Endothelial cell of umbilical vein (primary cell): ENCODE measurements at regions not wholly inside any gene's neighbourhood (a gene's known extent, or its start where the extent isn't known, plus 50 kb on each side); places are given as distances from the start of the nearest gene placed in this dataset.

Experiments
- EZH2 ChIP-seq: IDR thresholded peaks from 2 replicates; pipeline ENCODE4 v1.6.1; 2012; ENCODE audit warnings: borderline replicate concordance, low read depth, mild to moderate bottlenecking, moderate library complexity, low read length, inconsistent platforms; ENCODE audit not compliant: severe bottlenecking
- MYC ChIP-seq: IDR thresholded peaks from one replicate; pipeline ENCODE4 v1.6.1; 2011; ENCODE audit warnings: mild to moderate bottlenecking, low read depth, low read length
- POLR2AphosphoS5 ChIP-seq: IDR thresholded peaks from 2 replicates; pipeline ENCODE4 v1.6.1; 2012; ENCODE audit warnings: low read depth, mild to moderate bottlenecking, control low read depth, low read length, moderate library complexity; ENCODE audit not compliant: insufficient read depth
- TF ChIP-seq, protein P1 (sequence below), 2 donors: IDR thresholded peaks; 1 replicate in 1 of 2; 2 replicates in 1 of 2; pipeline ENCODE4 v1.5.1; 2011; ENCODE audit warnings: low read length in 2 of 2, mild to moderate bottlenecking in 2 of 2, moderate library complexity in 2 of 2, control low read depth in 1 of 2, inconsistent platforms in 1 of 2, low read depth in 1 of 2; ENCODE audit not compliant: insufficient read depth in 1 of 2; ENCODE audit errors: extremely low read depth in 1 of 2

DNA sequence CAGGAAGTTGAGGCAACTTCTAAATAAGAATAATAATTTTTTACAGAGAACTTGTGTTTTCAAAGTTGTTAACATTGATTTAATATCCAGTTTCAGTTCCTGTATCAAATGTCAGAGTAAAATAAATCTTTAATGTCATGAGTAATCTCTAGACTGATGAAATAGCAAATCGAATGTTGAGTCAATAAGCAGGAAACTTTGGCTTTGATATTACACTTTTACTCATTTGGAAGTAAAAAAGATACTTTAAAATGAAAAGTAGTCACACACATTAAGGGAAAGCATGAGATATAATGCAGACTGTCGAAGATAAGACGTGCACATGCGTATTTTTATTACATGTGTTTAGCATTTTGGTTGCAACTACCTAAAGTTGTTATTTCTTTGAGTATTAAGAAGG, 78.2 kb upstream of the PTGDR start:
- TF ChIP-seq, protein P1, sequence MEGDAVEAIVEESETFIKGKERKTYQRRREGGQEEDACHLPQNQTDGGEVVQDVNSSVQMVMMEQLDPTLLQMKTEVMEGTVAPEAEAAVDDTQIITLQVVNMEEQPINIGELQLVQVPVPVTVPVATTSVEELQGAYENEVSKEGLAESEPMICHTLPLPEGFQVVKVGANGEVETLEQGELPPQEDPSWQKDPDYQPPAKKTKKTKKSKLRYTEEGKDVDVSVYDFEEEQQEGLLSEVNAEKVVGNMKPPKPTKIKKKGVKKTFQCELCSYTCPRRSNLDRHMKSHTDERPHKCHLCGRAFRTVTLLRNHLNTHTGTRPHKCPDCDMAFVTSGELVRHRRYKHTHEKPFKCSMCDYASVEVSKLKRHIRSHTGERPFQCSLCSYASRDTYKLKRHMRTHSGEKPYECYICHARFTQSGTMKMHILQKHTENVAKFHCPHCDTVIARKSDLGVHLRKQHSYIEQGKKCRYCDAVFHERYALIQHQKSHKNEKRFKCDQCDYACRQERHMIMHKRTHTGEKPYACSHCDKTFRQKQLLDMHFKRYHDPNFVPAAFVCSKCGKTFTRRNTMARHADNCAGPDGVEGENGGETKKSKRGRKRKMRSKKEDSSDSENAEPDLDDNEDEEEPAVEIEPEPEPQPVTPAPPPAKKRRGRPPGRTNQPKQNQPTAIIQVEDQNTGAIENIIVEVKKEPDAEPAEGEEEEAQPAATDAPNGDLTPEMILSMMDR (IDR thresholded peaks at IDR 0.05; ENCODE audit: extremely low read depth in 1 of 2, insufficient read depth in 1 of 2, low read depth in 1 of 2, low read length in 2 of 2) = no peak
- no peak for TF ChIP-seq EZH2
- no peak for TF ChIP-seq POLR2AphosphoS5
- TF ChIP-seq MYC = no peak
